ENCODE measurements at regions not wholly inside any gene's neighbourhood (a gene's known extent, or its start where the extent isn't known, plus 50 kb on each side); places are given as distances from the start of the nearest gene placed in this dataset.

DNA sequence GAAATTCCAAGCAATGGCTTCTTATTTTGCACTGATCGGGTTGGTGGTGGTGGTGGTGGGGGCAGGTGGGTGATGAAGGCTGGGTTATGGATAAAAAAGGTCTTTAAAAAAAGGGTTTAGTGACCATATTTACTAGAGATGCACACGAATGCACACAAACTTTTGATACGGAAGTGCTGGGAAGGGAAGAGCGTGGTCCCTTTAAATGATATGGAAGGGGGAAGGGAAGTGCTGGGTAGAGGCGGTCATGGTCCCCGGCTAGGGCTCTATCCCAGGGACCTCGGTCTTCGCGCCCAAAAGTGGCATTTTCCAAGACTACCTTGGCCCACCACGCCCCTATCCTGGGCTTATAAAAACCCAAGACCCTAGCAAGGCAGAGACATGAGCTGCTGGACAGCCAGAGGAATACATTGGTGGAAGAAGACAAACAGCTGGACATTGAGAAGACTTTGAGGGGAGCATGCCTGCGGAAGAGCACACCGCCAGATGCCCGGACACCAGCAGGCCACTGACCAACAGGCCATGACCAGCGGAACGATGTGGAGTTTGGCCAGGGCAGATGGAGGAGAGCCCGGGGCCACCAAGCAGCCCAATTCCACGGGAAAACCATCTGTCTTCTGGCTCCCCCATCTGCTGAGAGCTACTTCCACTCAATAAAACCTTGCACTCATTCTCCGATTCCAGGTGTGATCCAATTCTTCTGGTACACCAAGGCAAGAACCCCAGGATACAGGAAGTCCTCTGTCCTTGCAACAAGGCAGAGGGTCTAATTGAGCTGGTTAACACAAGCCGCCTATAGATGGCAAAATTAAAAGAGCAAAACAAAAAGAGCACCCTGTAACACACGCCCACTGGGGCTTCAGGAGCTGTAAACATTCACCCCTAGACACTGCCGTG lies 1720.2 kb downstream of the MRPL39 start:
- Histone ChIP-seq H3K4me3 (ENCODE audit: control insufficient read depth in 1 of 7, extremely low read depth in 1 of 7, insufficient read depth in 4 of 7, low read depth in 2 of 7, low read length in 6 of 7) (peak overlapping the region in 4 of 7 experiments; percentile 19 to 69 (median 46)), H3K36me3 (ENCODE audit: control insufficient read depth in 4 of 4, insufficient read depth in 4 of 4, low read length in 3 of 4) (no peaks in the 10 kb centered on the region), H3K27ac (ENCODE audit: insufficient read depth in 1 of 2, low read depth in 1 of 2, low read length in 2 of 2, poor library complexity in 1 of 2, severe bottlenecking in 2 of 2) (no peak overlapping the region), H3K9me3 (ENCODE audit: control extremely low read depth in 1 of 5, control insufficient read depth in 4 of 5, insufficient read depth in 2 of 5, low read depth in 1 of 5, low read length in 4 of 5) (no peaks in the 10 kb centered on the region), H3K4me1 (ENCODE audit: control extremely low read depth in 1 of 4, control insufficient read depth in 4 of 4, insufficient read depth in 4 of 4, low read length in 3 of 4) (peaks cover 0 to 5% (median 1%) of the 10 kb centered on the region in 4 experiments), H3K27me3 (replicated peaks in 2 of 5; ENCODE audit: control insufficient read depth in 4 of 5, insufficient read depth in 5 of 5, low read length in 4 of 5) (no peaks in the 10 kb centered on the region)
- DNase-seq = no peak
- ChIA-PET CTCF (no interaction called here), POLR2A (no interaction called here)
- 94% methylated on average over 10 of the region's 21 CpGs for WGBS (ENCODE audit: insufficient coverage)

DNA sequence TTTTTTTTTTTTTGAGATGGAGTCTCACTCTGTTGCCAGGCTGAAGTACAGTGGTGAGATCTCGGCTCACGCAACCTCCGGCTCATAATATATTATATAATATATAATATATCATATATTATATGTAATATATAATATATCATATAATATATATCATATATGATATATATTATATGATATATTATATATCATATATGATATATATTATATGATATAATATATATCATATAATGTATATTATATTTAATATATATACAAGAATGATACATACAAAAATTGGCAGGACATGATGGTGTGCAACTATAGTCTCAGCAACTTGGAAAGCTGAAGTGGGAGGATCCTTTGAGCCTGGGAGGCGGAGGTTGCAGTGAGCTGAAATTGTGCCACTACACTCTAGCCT lies 1725.5 kb downstream of the MRPL39 start:
- H3K27me3 ChIP-seq (replicated peaks in 2 of 5; ENCODE audit: control insufficient read depth in 4 of 5, insufficient read depth in 5 of 5, low read length in 4 of 5) = no peaks in the 10 kb centered on the region
- no peak overlapping the region for H3K4me3 ChIP-seq (ENCODE audit: control insufficient read depth in 1 of 7, extremely low read depth in 1 of 7, insufficient read depth in 4 of 7, low read depth in 2 of 7, low read length in 6 of 7)
- H3K36me3 ChIP-seq (ENCODE audit: control insufficient read depth in 4 of 4, insufficient read depth in 4 of 4, low read length in 3 of 4) = no peaks in the 10 kb centered on the region
- H3K9me3 ChIP-seq (ENCODE audit: control extremely low read depth in 1 of 5, control insufficient read depth in 4 of 5, insufficient read depth in 2 of 5, low read depth in 1 of 5, low read length in 4 of 5) = no peaks in the 10 kb centered on the region
- ChIA-PET POLR2A (no interaction called here), CTCF (no interaction called here)
- no peak overlapping the region for H3K27ac ChIP-seq (ENCODE audit: insufficient read depth in 1 of 2, low read depth in 1 of 2, low read length in 2 of 2, poor library complexity in 1 of 2, severe bottlenecking in 2 of 2)
- no peak for DNase-seq
- no peaks in the 10 kb centered on the region for H3K4me1 ChIP-seq (ENCODE audit: control extremely low read depth in 1 of 4, control insufficient read depth in 4 of 4, insufficient read depth in 4 of 4, low read length in 3 of 4)
- no CpG with 5 or more reads among the region's 4 CpGs for WGBS (ENCODE audit: insufficient coverage)

DNA sequence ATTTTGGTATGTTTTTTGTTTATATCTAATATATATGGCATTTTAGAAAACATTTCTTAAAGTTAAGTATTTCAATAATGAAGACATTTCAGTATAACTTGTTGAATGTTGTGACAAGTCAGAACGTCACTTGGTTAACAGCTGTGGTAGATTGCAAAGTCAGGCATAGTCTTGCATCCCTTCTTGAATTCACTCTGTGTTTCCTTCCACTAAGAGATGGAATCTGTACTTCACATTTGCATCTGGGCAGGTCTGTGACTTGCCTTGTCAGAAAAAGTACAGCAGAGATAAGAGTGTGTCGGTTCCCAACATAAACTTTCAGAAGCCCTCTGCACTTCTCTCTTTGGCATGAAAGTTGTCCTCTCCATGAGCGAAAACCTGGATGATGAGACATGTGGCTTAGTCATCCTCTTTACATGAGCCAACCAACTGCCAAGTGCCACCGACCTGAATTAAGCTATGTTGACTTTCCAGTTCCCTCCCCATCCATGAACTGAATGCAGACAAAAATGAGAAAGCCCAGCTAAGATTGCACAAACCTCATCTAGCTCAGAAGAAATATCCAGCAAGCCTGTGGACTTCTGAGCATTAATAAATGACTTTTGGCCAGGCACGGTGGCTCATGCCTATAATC lies 1730.2 kb downstream of the MRPL39 start:
- WGBS (ENCODE audit: insufficient coverage) = 100% methylated on average over 5 of the region's 5 CpGs
- CTCF ChIA-PET = interaction anchor here (0.9 to 1.0 kb wide), 2 partner anchors 15 to 122 kb away, joined by 3 to 5 read pairs; no protein-coding TSS in a partner anchor
- POLR2A ChIA-PET = no interaction called here
- Histone ChIP-seq H3K27me3 (replicated peaks in 2 of 5; ENCODE audit: control insufficient read depth in 4 of 5, insufficient read depth in 5 of 5, low read length in 4 of 5) (no peaks in the 10 kb centered on the region), H3K4me3 (ENCODE audit: control insufficient read depth in 1 of 7, extremely low read depth in 1 of 7, insufficient read depth in 4 of 7, low read depth in 2 of 7, low read length in 6 of 7) (no peak overlapping the region), H3K36me3 (ENCODE audit: control insufficient read depth in 4 of 4, insufficient read depth in 4 of 4, low read length in 3 of 4) (no peaks in the 10 kb centered on the region), H3K4me1 (ENCODE audit: control extremely low read depth in 1 of 4, control insufficient read depth in 4 of 4, insufficient read depth in 4 of 4, low read length in 3 of 4) (no peaks in the 10 kb centered on the region), H3K27ac (ENCODE audit: insufficient read depth in 1 of 2, low read depth in 1 of 2, low read length in 2 of 2, poor library complexity in 1 of 2, severe bottlenecking in 2 of 2) (no peak overlapping the region), H3K9me3 (ENCODE audit: control extremely low read depth in 1 of 5, control insufficient read depth in 4 of 5, insufficient read depth in 2 of 5, low read depth in 1 of 5, low read length in 4 of 5) (no peaks in the 10 kb centered on the region)
- no peak for DNase-seq

DNA sequence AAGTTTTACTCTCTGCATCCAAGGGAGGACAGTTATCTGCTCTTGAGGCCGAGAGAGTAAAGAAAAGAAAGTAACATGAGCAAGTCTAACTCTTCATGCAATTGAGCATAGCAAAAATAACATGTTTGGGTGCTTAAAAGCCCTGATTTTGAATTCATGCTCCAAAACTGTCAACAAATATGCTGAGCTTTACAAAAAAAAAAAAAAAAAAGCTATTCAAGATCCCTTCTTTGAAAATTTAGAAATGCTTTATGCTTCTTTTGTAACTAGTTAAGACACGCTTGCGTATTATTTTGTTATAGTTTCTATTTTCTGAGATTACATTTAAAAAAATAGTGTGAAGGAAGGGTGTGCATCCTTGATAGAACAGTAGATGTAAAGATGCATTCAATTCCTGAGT lies 1733.0 kb downstream of the MRPL39 start:
- ChIA-PET CTCF (interaction anchor here (2.2 kb wide), 1 partner anchor 21 kb away, joined by 8 read pairs; no protein-coding TSS in a partner anchor), POLR2A (no interaction called here)
- H3K27me3 ChIP-seq (replicated peaks in 2 of 5; ENCODE audit: control insufficient read depth in 4 of 5, insufficient read depth in 5 of 5, low read length in 4 of 5) = no peaks in the 10 kb centered on the region
- DNase-seq = no peak
- 100% methylated on average over 2 of the region's 3 CpGs for WGBS (ENCODE audit: insufficient coverage)
- no peaks in the 10 kb centered on the region for H3K36me3 ChIP-seq (ENCODE audit: control insufficient read depth in 4 of 4, insufficient read depth in 4 of 4, low read length in 3 of 4)
- no peaks in the 10 kb centered on the region for H3K9me3 ChIP-seq (ENCODE audit: control extremely low read depth in 1 of 5, control insufficient read depth in 4 of 5, insufficient read depth in 2 of 5, low read depth in 1 of 5, low read length in 4 of 5)
- H3K27ac ChIP-seq (ENCODE audit: insufficient read depth in 1 of 2, low read depth in 1 of 2, low read length in 2 of 2, poor library complexity in 1 of 2, severe bottlenecking in 2 of 2) = no peak overlapping the region
- H3K4me1 ChIP-seq (ENCODE audit: control extremely low read depth in 1 of 4, control insufficient read depth in 4 of 4, insufficient read depth in 4 of 4, low read length in 3 of 4) = no peaks in the 10 kb centered on the region
- no peak overlapping the region for H3K4me3 ChIP-seq (ENCODE audit: control insufficient read depth in 1 of 7, extremely low read depth in 1 of 7, insufficient read depth in 4 of 7, low read depth in 2 of 7, low read length in 6 of 7)

DNA sequence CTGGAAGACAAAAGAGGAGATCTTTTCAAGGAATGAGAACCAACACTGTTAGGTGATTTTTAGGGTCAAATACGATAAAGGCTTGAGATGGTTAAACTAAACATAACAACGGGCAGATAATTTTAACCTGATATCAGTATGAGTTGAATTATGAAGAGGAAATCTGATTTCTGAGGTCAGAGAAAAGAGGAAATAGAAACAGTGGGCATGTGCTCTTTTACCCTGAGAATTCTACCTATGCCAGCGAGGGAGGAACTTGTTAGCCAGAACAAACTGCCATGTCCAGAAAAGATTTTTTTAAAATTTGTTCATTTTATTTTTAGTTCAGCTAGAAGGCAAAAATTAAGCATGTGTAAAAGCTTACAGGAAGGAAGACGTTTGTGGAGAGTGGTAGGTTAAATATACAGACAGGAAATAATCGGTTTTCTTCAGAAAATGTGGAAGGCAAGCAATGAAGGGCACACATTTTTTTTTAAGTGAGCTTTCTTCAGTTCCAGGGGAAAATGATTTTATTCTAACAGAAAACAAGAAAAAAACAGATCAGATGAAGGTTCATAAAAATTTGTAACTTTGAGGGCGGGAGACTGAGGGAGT lies 1745.3 kb downstream of the MRPL39 start:
- WGBS (ENCODE audit: insufficient coverage) = 0% methylated on average over 5 of the region's 6 CpGs
- POLR2A ChIA-PET = no interaction called here
- Histone ChIP-seq H3K4me1 (ENCODE audit: control extremely low read depth in 1 of 4, control insufficient read depth in 4 of 4, insufficient read depth in 4 of 4, low read length in 3 of 4) (peaks cover 6 to 28% (median 15%) of the 10 kb centered on the region in 4 experiments), H3K27me3 (replicated peaks in 2 of 5; ENCODE audit: control insufficient read depth in 4 of 5, insufficient read depth in 5 of 5, low read length in 4 of 5) (no peaks in the 10 kb centered on the region), H3K36me3 (ENCODE audit: control insufficient read depth in 4 of 4, insufficient read depth in 4 of 4, low read length in 3 of 4) (no peaks in the 10 kb centered on the region), H3K4me3 (ENCODE audit: control insufficient read depth in 1 of 7, extremely low read depth in 1 of 7, insufficient read depth in 4 of 7, low read depth in 2 of 7, low read length in 6 of 7) (peak overlapping the region in 1 of 7 experiments; percentile 1), H3K9me3 (ENCODE audit: control extremely low read depth in 1 of 5, control insufficient read depth in 4 of 5, insufficient read depth in 2 of 5, low read depth in 1 of 5, low read length in 4 of 5) (no peaks in the 10 kb centered on the region), H3K27ac (ENCODE audit: insufficient read depth in 1 of 2, low read depth in 1 of 2, low read length in 2 of 2, poor library complexity in 1 of 2, severe bottlenecking in 2 of 2) (no peak overlapping the region)
- CTCF ChIA-PET = no interaction called here
- DNase-seq = peak; percentile 12 to 73 (median 55)

DNA sequence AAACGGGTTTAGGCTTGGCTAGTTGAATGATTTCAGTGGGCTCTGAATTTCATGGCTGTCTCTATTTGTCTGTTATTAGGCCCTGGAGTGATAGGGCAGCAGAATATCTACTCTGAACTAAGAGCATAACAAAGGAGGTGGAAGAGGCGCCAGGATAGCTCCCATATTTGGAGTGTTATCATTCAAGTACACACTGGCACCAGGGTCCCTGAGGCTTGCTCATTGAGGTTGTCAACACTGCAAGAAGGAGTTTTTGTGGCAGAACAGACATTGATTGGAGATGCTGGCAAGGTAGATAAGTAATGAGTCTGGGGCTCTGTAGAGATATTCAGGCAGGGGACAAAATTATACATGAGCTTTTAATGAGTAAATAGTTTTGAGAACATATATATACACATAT lies 1748.4 kb downstream of the MRPL39 start:
- H3K4me1 ChIP-seq (ENCODE audit: control extremely low read depth in 1 of 4, control insufficient read depth in 4 of 4, insufficient read depth in 4 of 4, low read length in 3 of 4) = peaks cover 6 to 28% (median 15%) of the 10 kb centered on the region in 4 experiments
- H3K4me3 ChIP-seq (ENCODE audit: control insufficient read depth in 1 of 7, extremely low read depth in 1 of 7, insufficient read depth in 4 of 7, low read depth in 2 of 7, low read length in 6 of 7) = no peak overlapping the region
- ChIA-PET POLR2A (no interaction called here), CTCF (no interaction called here)
- H3K36me3 ChIP-seq (ENCODE audit: control insufficient read depth in 4 of 4, insufficient read depth in 4 of 4, low read length in 3 of 4) = no peaks in the 10 kb centered on the region
- 80% methylated on average over 1 of the region's 2 CpGs for WGBS (ENCODE audit: insufficient coverage)
- DNase-seq = peak in 2 of 3 donors; percentile 37 to 64
- H3K9me3 ChIP-seq (ENCODE audit: control extremely low read depth in 1 of 5, control insufficient read depth in 4 of 5, insufficient read depth in 2 of 5, low read depth in 1 of 5, low read length in 4 of 5) = no peaks in the 10 kb centered on the region
- H3K27me3 ChIP-seq (replicated peaks in 2 of 5; ENCODE audit: control insufficient read depth in 4 of 5, insufficient read depth in 5 of 5, low read length in 4 of 5) = no peaks in the 10 kb centered on the region
- H3K27ac ChIP-seq (ENCODE audit: insufficient read depth in 1 of 2, low read depth in 1 of 2, low read length in 2 of 2, poor library complexity in 1 of 2, severe bottlenecking in 2 of 2) = no peak overlapping the region
